ENCODE measurements at regions not wholly inside any gene's neighbourhood (a gene's known extent, or its start where the extent isn't known, plus 50 kb on each side); places are given as distances from the start of the nearest gene placed in this dataset.

DNA sequence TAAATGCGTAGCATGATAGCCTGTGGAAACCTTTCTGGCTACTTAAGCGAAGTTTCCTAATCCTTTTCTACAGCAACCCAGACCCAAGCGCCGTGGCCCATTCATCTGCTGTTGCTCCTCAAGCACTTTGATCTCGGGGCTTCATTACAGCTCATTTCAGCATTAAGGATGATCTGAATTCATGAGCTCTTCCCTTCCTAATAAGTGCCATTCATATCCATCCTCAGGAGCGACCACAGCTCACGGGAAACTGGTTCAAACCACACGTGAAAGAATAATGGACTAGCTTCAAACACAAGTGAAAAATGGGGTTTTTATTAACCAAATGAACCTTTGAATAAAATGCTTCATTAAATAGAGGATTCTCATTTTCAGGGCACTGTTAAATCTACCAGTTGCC is 202.6 kb upstream of the LEF1 start:
- H3K27me3 ChIP-seq (ENCODE audit: control insufficient read depth in 2 of 2, insufficient read depth in 2 of 2, low read length in 2 of 2): no peaks in the 10 kb centered on the region
- H3K79me2 ChIP-seq (ENCODE audit: control insufficient read depth, insufficient read depth, low read length): no peaks in the 10 kb centered on the region
- DNase-seq (ENCODE audit: low read depth, low spot score) (no peak), FAIRE-seq (no peak)
- no peak overlapping the region for H3K4me3 ChIP-seq (replicated peaks in 1 of 3; ENCODE audit: insufficient read depth in 1 of 3, low read depth in 1 of 3, low read length in 3 of 3)
- POLR2A ChIA-PET: no interaction called here
- no peak overlapping the region for H3K4me2 ChIP-seq (ENCODE audit: insufficient read depth, low read length)
- H3K4me1 ChIP-seq (ENCODE audit: control insufficient read depth, extremely low read depth, insufficient read depth, low read length): no peaks in the 10 kb centered on the region
- dilution Hi-C loops (cut with MboI; ENCODE audit: extremely low pct_ligation_motif_present, low sequenced_read_pairs): no loop called here
- TF ChIP-seq JUN (IDR thresholded peaks at IDR 0.05; ENCODE audit: borderline replicate concordance, insufficient read depth, insufficient read length, low read depth) (no peak), POLR2AphosphoS5 (IDR thresholded peaks at IDR 0.05; ENCODE audit: insufficient read depth, low read depth, low read length) (no peak), MYC (IDR thresholded peaks at IDR 0.05; ENCODE audit: low read depth, low read length) (no peak), POLR2A (IDR thresholded peaks at IDR 0.05; ENCODE audit: low read depth, low read length) (no peak), GATA2 (IDR thresholded peaks at IDR 0.05; ENCODE audit: insufficient read depth, insufficient read length, low read depth, low read length) (no peak), MAX (IDR thresholded peaks at IDR 0.05; ENCODE audit: insufficient read depth, insufficient read length) (no peak), EZH2 (IDR thresholded peaks at IDR 0.05; ENCODE audit: borderline replicate concordance, low read depth, low read length, severe bottlenecking) (no peak), FOS (IDR thresholded peaks at IDR 0.05; ENCODE audit: borderline replicate concordance, insufficient read depth, low read length) (no peak)
- TF ChIP-seq, protein P1, sequence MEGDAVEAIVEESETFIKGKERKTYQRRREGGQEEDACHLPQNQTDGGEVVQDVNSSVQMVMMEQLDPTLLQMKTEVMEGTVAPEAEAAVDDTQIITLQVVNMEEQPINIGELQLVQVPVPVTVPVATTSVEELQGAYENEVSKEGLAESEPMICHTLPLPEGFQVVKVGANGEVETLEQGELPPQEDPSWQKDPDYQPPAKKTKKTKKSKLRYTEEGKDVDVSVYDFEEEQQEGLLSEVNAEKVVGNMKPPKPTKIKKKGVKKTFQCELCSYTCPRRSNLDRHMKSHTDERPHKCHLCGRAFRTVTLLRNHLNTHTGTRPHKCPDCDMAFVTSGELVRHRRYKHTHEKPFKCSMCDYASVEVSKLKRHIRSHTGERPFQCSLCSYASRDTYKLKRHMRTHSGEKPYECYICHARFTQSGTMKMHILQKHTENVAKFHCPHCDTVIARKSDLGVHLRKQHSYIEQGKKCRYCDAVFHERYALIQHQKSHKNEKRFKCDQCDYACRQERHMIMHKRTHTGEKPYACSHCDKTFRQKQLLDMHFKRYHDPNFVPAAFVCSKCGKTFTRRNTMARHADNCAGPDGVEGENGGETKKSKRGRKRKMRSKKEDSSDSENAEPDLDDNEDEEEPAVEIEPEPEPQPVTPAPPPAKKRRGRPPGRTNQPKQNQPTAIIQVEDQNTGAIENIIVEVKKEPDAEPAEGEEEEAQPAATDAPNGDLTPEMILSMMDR (IDR thresholded peaks at IDR 0.05; ENCODE audit: extremely low read depth in 1 of 2, insufficient read depth in 1 of 2, low read depth in 1 of 2, low read length in 2 of 2): no peak
- no peaks in the 10 kb centered on the region for H3K9me1 ChIP-seq (replicated peaks; ENCODE audit: control insufficient read depth, extremely low read depth, insufficient read depth, low read length)
- H2AFZ ChIP-seq (ENCODE audit: low read depth, low read length): no peak overlapping the region
- CTCF ChIA-PET: no interaction called here
- intact Hi-C loops (cut with micrococcal nuclease): no loop called here
- H3K36me3 ChIP-seq (ENCODE audit: control insufficient read depth in 2 of 2, extremely low read depth in 1 of 2, insufficient read depth in 2 of 2, low read length in 2 of 2): no peaks in the 10 kb centered on the region
- H4K20me1 ChIP-seq (replicated peaks; ENCODE audit: control insufficient read depth, extremely low read depth, insufficient read depth, low read length): no peaks in the 10 kb centered on the region
- no peak overlapping the region for H3K9ac ChIP-seq (replicated peaks; ENCODE audit: extremely low read depth, insufficient read depth, low read length)
- no TSS peak for BruUV-seq (replicated peaks)
- H3K27ac ChIP-seq (ENCODE audit: insufficient read depth, low read depth, low read length): no peak overlapping the region
- H3K9me3 ChIP-seq (replicated peaks; ENCODE audit: control insufficient read depth, insufficient read depth, low read length): no peaks in the 10 kb centered on the region

Measured in endothelial cell of umbilical vein (primary cell).